SK-N-SH (cell line): ENCODE measurements at regions not wholly inside any gene's neighbourhood (a gene's known extent, or its start where the extent isn't known, plus 50 kb on each side); places are given as distances from the start of the nearest gene placed in this dataset.

Source experiments
- CTCF ChIA-PET: fragments of 300-600, 350-600 bp; formaldehyde crosslinking; extraction: SDS; loops from one replicate; lab custom pipeline; 2021; lab: Yijun Ruan, JAX
- POLR2A ChIA-PET: fragments of 350-600 bp; sonication (Branson Sonifier 250); formaldehyde crosslinking; extraction: SDS; loops from one replicate; lab custom pipeline; 2020; ENCODE audit warnings: antibody characterized with exemption, inconsistent platforms; lab: Yijun Ruan, JAX
- DNase-seq: peaks from one replicate; pipeline ENCODE4 v3.0.0; 2012
- H2AFZ ChIP-seq: fragments of 200-600 bp; sonication (generic); 2 replicates; pipeline ENCODE4 v1.8.1; 2016; ENCODE audit warnings: antibody characterized with exemption, mild to moderate bottlenecking, low read depth
- H3F3A ChIP-seq: fragments of 200-600 bp; sonication (generic); replicated peaks from 2 replicates; pipeline ENCODE3; 2016; ENCODE audit warnings: antibody characterized with exemption, mild to moderate bottlenecking; ENCODE audit not compliant: insufficient read depth
- H3K27ac ChIP-seq, 2 experiments: fragments of 200-500 bp in 1 of 2; fragments of 200-600 bp in 1 of 2; sonication (Bioruptor generic) in 1 of 2; sonication (generic), shearing (Covaris generic) in 1 of 2; 2 replicates each; pipeline versions ENCODE4 v1.5.1 to v1.6.1; 2014 to 2016; ENCODE audit warnings: low read depth in 2 of 2, inconsistent platforms in 1 of 2, low read length in 1 of 2, mild to moderate bottlenecking in 1 of 2, mixed read lengths in 1 of 2
- H3K27me3 ChIP-seq: fragments of 200-600 bp; sonication (generic), shearing (Covaris generic); 2 replicates; pipeline ENCODE4 v1.6.1; 2016; ENCODE audit warnings: mixed run types; ENCODE audit not compliant: insufficient read depth
- H3K36me3 ChIP-seq, 2 experiments: fragments of 200-500 bp in 1 of 2; fragments of 200-600 bp in 1 of 2; sonication (Bioruptor generic) in 1 of 2; sonication (generic) in 1 of 2; replicated peaks in 1 of 2; 2 replicates each; pipeline versions ENCODE3 to v1.5.1; 2014 to 2016; ENCODE audit warnings: low read length in 1 of 2, mild to moderate bottlenecking in 1 of 2; ENCODE audit not compliant: insufficient read depth in 2 of 2, control insufficient read depth in 1 of 2
- H3K4me1 ChIP-seq, 2 experiments: fragments of 200-500 bp in 1 of 2; fragments of 200-600 bp in 1 of 2; sonication (Bioruptor generic) in 1 of 2; sonication (generic), shearing (Covaris generic) in 1 of 2; 2 replicates each; pipeline versions ENCODE4 v1.5.1 to v1.6.1; 2014 to 2016; ENCODE audit warnings: low read depth in 1 of 2, low read length in 1 of 2, mixed run types in 1 of 2; ENCODE audit not compliant: insufficient read depth in 2 of 2, control insufficient read depth in 1 of 2
- H3K4me2 ChIP-seq: fragments of 200-600 bp; sonication (generic), shearing (Covaris generic); 2 replicates; pipeline ENCODE4 v1.6.1; 2017; ENCODE audit warnings: mixed run types
- H3K4me3 ChIP-seq, 2 experiments: fragments of 200-500 bp in 1 of 2; fragments of 200-600 bp in 1 of 2; sonication (Bioruptor generic) in 1 of 2; sonication (generic), shearing (Covaris generic) in 1 of 2; 2 replicates each; pipeline versions ENCODE4 v1.5.1 to v1.8.1; 2014 to 2016; ENCODE audit warnings: low read depth in 2 of 2, inconsistent platforms in 1 of 2, low read length in 1 of 2, mild to moderate bottlenecking in 1 of 2, mixed read lengths in 1 of 2, moderate library complexity in 1 of 2
- H3K79me2 ChIP-seq: fragments of 200-600 bp; sonication (generic); 2 replicates; pipeline ENCODE4 v1.8.1; 2017; ENCODE audit warnings: mild to moderate bottlenecking; ENCODE audit not compliant: insufficient read depth
- H3K9ac ChIP-seq: fragments of 200-600 bp; sonication (generic); 2 replicates; pipeline ENCODE4 v1.6.1; 2017; ENCODE audit warnings: mixed run types
- H3K9me2 ChIP-seq: fragments of 200-600 bp; sonication (generic); 2 replicates; pipeline ENCODE4 v1.6.1; 2017; ENCODE audit warnings: mixed run types
- H3K9me3 ChIP-seq: fragments of 200-600 bp; sonication (generic); 2 replicates; pipeline ENCODE4 v1.6.1; 2017; ENCODE audit warnings: mixed run types, mild to moderate bottlenecking, moderate library complexity
- H4K20me1 ChIP-seq: fragments of 200-600 bp; sonication (generic); 2 replicates; pipeline ENCODE4 v1.6.1; 2017; ENCODE audit warnings: mild to moderate bottlenecking, mixed run types; ENCODE audit not compliant: insufficient read depth
- FOSL2 ChIP-seq: IDR thresholded peaks from 2 replicates; pipeline ENCODE4 v1.4.0; 2012; ENCODE audit warnings: low read depth, mild to moderate bottlenecking, moderate library complexity, borderline replicate concordance
- FOXJ3 ChIP-seq: sonication (generic); formaldehyde crosslinking; IDR thresholded peaks from 2 replicates; pipeline ENCODE4 v1.5.1; 2020; ENCODE audit warnings: mild to moderate bottlenecking, missing genetic modification reagents
- GABPA ChIP-seq: IDR thresholded peaks from 2 replicates; pipeline ENCODE4 v1.4.0; 2012; ENCODE audit warnings: low read depth, mild to moderate bottlenecking
- IRF3 ChIP-seq: fragments of 150-350 bp; IDR thresholded peaks from 2 replicates; pipeline ENCODE4 v1.6.1; 2016; ENCODE audit warnings: mild to moderate bottlenecking, low read depth, low read length
- MXI1 ChIP-seq: IDR thresholded peaks from 2 replicates; pipeline ENCODE4 v1.6.1; 2012; ENCODE audit warnings: mild to moderate bottlenecking, low read depth, low read length, improper control_type of control experiment
- NFIC ChIP-seq: IDR thresholded peaks from 2 replicates; pipeline ENCODE4 v1.4.0; 2012; ENCODE audit warnings: borderline replicate concordance
- NRF1 ChIP-seq: IDR thresholded peaks from 2 replicates; pipeline ENCODE4 v1.6.1; 2012; ENCODE audit warnings: low read depth, mild to moderate bottlenecking, low read length
- PBX3 ChIP-seq: IDR thresholded peaks from 2 replicates; pipeline ENCODE4; 2012
- POLR2AphosphoS5 ChIP-seq: IDR thresholded peaks from 2 replicates; pipeline ENCODE4 v1.6.1; 2012; ENCODE audit warnings: low read depth, low read length
- RAD21 ChIP-seq: IDR thresholded peaks from 2 replicates; pipeline ENCODE4 v1.6.1; 2012; ENCODE audit warnings: mild to moderate bottlenecking, low read length
- RXRA ChIP-seq: IDR thresholded peaks from 2 replicates; pipeline ENCODE4 v1.4.0; 2012; ENCODE audit warnings: low read depth, mild to moderate bottlenecking, borderline replicate concordance
- SIN3A ChIP-seq: IDR thresholded peaks from 2 replicates; pipeline ENCODE4 v1.6.1; 2012; ENCODE audit warnings: low read depth, mild to moderate bottlenecking, low read length, moderate library complexity, borderline replicate concordance
- SMC3 ChIP-seq: IDR thresholded peaks from 2 replicates; pipeline ENCODE4 v1.6.1; 2012; ENCODE audit warnings: low read depth, low read length, improper control_type of control experiment
- TAF1 ChIP-seq: IDR thresholded peaks from 2 replicates; pipeline ENCODE4 v1.6.1; 2012; ENCODE audit warnings: low read depth, mild to moderate bottlenecking, low read length, moderate library complexity, borderline replicate concordance
- TCF12 ChIP-seq: IDR thresholded peaks from 2 replicates; pipeline ENCODE4 v1.4.0; 2012
- USF1 ChIP-seq: IDR thresholded peaks from 2 replicates; pipeline ENCODE4 v1.4.0; 2012; ENCODE audit warnings: low read depth, borderline replicate concordance
- ZBTB33 ChIP-seq: IDR thresholded peaks from 2 replicates; pipeline ENCODE4 v1.4.0; 2012; ENCODE audit warnings: low read depth, borderline replicate concordance
- WGBS: methylation state at CpG from one replicate; pipeline ENCODE4 v1.1.6; 2017; ENCODE audit warnings: low lambda C conversion rate; 5-methylcytosine and 5-hydroxymethylcytosine counted together

- H3K9ac ChIP-seq: no peak overlapping the region
- POLR2A ChIA-PET: no interaction called here
- no peaks in the 10 kb centered on the region; the same call in 1 of the 2 replicates for H3K27me3 ChIP-seq
- no peak overlapping the region for H2AFZ ChIP-seq
- WGBS: 68% methylated on average over 5 of the region's 5 CpGs
- H3K79me2 ChIP-seq: no peaks in the 10 kb centered on the region
- no peaks in the 10 kb centered on the region for H3K4me1 ChIP-seq
- no peak overlapping the region for H3K4me3 ChIP-seq
- no peaks in the 10 kb centered on the region for H3K9me2 ChIP-seq
- no peak overlapping the region for H3K27ac ChIP-seq
- DNase-seq: peak; percentile 7
- H4K20me1 ChIP-seq: no peaks in the 10 kb centered on the region
- no peaks in the 10 kb centered on the region for H3F3A ChIP-seq
- no peak overlapping the region for H3K4me2 ChIP-seq
- no peak for TF ChIP-seq TAF1
- no peak for TF ChIP-seq SMC3
- no peak for TF ChIP-seq IRF3
- no peak for TF ChIP-seq NRF1
- no peak for TF ChIP-seq MXI1
- TF ChIP-seq POLR2AphosphoS5: no peak
- TF ChIP-seq USF1: no peak
- TF ChIP-seq ZBTB33: no peak
- TF ChIP-seq NFIC: no peak
- TF ChIP-seq FOXJ3 (CRISPR knock-in tag): no peak
- TF ChIP-seq GABPA: no peak
- no peak for TF ChIP-seq FOSL2
- no peak for TF ChIP-seq RXRA
- no peak for TF ChIP-seq RAD21
- no peak for TF ChIP-seq SIN3A
- no peak for TF ChIP-seq PBX3
- TF ChIP-seq TCF12: no peak
- TF ChIP-seq, all 33 proteins: peak for 0
- no peaks in the 10 kb centered on the region for H3K36me3 ChIP-seq
- CTCF ChIA-PET: no interaction called here
- H3K9me3 ChIP-seq: no peaks in the 10 kb centered on the region
These were observed 132.8 kb upstream of the KLF3 start for GRCh38 chr4:38531141-38531727.
